ENCODE measurements at regions not wholly inside any gene's neighbourhood (a gene's known extent, or its start where the extent isn't known, plus 50 kb on each side); places are given as distances from the start of the nearest gene placed in this dataset.
"Not testable (repeated sequence)": the region's sequence is repeated elsewhere in the genome, so short reads cannot be mapped to it uniquely, and the experiment has no call there.

DNA sequence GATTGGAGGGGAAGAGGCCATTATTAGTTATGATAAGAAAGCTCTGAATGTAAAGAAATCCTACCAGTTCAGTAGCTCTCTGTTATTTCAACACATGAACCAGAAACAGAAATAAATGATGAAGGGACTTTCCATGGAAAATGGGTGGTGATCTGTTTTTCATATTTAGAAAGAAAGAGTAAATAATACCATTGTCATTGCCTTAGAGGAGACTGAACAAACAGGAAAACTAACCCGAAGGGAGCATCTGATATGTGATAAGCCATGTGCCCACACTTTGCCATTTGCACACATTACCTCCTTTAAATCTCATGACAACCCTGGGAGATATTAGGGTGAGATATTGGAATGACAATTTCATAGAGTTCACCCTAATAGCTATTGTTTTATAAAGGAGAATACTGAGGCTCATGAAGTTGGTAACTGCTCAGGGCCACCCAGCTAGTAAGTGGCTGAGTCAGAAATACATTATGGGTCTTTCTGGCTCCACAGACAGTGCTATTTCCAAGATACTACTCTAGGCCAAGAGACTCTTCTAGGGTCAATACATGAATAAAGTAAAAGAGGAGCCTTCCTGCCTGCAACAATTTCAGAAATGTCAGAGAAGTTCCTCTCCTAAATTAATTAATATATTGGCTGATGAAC, 111.0 kb upstream of the SLIT3 start:
- no peak for DNase-seq

DNA sequence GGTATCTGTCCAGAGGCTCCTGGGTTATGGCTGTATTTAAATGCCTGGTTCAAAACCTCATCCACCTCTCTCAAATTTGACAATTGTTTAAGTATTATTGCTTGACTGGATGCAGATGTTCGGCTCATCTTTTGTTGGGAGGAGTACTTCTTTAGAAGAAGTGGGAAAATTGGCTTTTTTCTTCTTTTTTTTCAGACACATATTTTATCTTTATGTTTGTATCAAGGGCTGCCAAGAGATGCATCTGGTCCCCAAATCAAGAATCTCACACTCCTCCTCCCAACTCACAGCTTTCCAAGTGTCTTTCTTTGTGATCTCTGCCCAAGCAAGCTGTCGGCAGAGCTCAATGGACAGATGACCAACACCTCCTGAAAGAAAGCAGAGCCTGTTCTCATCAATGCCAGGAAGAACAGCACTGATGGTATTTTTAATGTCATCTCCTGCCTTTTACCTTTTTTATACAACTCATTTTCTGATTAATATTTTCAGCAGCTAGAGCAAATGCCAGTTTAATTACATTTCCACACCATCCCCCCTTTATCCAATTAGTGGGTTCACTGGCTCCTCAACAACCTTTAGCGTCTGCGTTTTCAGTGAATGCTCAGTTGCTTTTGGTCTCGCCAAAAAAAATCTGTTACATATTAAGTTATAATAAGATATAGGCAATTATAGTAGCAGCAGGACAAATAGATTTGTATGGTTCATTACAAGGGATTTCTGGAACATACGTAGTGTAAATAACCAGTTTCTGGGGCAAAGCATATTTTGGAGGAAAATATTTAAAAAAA, 110.3 kb upstream of the SLIT3 start:
- no peak for DNase-seq

DNA sequence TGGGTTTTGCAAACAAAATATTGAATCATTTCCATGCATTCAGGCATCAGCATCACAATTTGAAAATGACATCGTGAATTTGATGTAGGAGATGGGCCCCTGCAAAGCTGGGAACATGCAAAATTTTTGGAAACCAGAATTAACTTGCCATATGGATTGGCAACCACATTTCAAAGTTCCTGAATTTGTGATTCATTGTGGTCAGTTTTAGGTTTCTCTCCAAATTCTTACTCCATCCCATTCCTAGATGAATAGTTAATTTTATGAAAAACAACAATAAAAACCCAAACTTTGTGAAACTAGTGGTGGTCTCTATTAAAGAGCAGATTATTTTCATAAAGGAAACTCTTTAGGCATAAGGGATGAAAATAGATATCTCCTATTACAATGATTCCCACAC, 107.8 kb upstream of the SLIT3 start:
- no peak for DNase-seq

GRCh38 chr5:169408171-169408570, 107.2 kb upstream of the SLIT3 start:
- DNase-seq, result no peak

- no peak for DNase-seq
These were observed 103.3 kb upstream of the SLIT3 start for GRCh38 chr5:169404223-169404622.

DNA sequence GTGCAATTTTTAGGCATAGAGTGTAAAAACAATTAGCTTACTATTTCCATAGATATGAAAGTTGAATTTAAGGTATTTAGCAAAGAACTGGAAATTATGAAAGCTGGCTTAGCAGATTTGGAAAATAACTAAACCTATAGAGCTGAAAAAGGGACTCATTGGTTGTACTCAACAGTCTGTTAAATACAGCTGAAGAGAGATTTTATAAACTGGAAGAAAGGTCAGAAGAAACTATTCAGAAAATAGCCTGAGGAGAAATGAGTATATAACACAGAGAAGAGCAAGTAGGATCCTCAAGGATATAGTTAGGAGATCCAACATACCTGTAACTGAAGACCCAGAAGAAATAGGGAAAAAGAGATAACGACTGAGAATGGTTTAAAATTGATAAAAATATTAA, 97.6 kb upstream of the SLIT3 start:
- DNase-seq, result no peak

DNA sequence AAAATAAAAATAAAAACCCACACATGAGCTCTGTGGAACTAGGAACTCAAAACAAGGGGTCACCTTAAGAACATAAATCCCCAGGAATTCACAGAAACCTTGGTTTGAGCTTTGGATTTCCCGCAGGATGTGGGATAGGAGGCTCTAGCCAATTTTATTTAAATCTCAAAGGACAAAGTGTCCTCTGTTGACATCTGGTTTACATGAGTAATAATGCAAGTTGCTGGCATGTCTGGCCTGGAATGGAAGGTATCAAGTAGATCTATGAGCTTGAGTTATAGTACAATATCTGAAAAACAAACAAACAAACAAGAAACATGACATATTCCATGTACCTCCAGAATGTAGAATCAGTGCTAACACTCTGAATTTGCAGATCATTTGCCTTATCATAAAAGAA, 94.2 kb upstream of the SLIT3 start:
- DNase-seq, result no peak

DNA sequence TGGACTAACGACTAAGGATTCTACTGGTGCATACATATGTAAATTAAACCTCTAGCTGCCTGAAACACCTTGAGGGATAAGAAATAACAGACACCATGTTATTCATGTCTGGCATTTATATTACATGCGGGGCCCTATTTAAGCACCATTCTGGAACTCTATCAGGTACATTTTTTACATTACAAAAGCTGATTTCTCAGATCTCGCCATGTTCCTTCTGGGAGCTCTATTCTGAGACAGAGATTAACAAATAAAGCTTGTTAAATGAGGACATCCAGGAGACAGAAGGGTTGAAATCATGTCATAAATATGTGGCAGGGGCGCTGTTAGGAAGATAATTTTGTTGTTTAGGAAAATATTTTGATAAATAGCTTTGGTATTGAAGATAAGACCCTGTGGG, 93.4 kb upstream of the SLIT3 start:
- no peak for DNase-seq

DNA sequence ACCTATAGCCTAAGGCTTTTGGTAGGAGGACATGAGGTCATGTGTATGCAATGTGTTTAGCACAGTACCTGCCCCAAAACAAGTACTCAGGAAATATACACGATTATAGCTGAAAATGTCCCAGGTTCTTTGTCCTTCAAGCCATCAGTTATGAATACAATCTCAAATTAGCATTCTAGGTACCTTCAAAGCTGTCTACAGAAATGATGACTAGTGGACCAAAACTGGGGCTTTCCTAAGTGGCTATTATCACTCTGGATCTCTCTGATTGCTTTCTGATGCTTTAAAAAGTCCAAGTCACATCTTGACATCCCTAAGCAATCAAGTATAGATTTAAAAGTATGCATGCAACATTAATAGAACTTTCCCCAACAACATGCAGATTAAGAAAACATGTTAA, 93.0 kb upstream of the SLIT3 start:
- DNase-seq, result no peak

DNA sequence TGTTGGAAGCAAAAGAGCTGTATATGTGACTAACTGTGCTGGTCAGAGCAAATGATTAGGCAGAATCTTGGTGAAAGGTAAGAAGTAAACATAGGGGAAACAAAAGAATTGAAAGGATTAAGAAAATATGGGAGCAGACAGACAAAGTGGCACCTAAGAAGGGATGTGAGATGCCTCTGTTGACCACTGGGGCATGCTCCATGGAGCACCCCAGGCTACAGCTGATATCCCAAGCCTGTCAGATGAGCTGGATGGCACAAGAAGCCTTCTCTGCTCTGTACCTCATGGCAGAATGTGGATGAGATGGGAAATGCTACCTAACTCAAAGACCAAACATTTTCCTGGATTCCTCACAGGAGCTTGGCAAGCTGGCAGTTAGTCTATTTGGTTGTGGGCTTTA, 89.3 kb upstream of the SLIT3 start:
- no peak for DNase-seq

- DNase-seq, result no peak
These were observed 88.4 kb upstream of the SLIT3 start for GRCh38 chr5:169389318-169389717.

- DNase-seq, result no peak
These were observed 84.7 kb upstream of the SLIT3 start for GRCh38 chr5:169385636-169386035.

- no peak for DNase-seq
These were observed 83.7 kb upstream of the SLIT3 start for GRCh38 chr5:169384661-169385060.

DNA sequence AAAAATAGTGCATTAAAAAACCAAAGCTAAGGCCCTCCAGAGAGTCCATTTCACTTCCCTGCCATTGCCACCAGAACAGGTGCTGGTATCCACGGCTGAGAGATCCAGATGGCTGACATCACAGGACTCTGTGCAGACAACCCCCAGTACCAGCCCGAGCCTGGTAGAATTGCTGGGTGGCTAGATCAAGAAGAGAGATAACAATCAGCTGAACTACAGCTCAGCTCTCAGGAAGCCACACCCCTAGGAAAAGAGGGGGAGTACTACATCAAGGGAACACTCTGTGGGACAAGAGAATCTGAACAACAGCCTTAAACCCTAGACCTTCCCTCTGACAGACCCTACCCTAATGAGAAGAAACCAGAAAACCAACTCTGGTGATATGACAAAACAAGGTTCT, 73.8 kb upstream of the SLIT3 start:
- no peak for DNase-seq

GRCh38 chr5:169374111-169374510, 73.2 kb upstream of the SLIT3 start:
- DNase-seq, result no peak

DNA sequence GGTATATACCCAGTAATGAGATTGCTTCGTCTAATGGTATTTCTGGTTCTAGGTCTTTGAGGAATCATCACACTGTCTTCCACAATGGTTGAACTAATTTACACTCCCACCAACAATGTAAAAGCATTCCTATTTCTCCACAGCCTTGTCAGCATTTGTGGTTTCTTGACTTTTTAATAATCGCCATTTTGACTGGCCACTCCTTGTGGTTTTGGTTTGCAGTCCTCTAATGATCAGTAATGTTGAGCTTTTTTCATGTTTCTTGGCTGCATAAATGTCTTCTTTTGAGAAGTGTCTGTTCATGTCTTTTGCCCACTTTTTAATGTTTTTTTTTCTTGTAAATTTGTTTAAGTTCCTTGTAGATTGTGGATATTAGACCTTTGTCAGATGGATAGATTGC, 70.9 kb upstream of the SLIT3 start:
- not testable (repeated sequence) for DNase-seq

GRCh38 chr5:169369130-169369529, 68.2 kb upstream of the SLIT3 start:
- DNase-seq, result no peak

DNA sequence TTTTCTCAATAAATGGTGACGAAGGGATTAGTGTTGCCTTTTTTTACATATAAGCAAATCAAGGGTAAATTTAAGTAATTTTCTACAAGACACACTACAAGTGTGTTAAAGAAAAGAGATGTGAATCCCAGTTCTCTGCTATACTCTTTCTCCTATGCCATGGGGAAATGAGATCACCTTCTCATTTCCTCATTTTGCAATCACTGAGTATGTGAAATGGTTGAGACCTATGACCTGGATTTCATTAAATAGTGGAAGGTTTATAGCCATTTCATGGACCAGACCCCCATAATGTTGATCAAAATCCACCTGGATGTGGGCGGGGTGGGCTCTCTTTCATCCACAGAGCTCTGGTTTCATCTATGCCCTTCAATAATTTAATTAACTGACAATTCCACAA, 66.9 kb upstream of the SLIT3 start:
- DNase-seq, result no peak

DNA sequence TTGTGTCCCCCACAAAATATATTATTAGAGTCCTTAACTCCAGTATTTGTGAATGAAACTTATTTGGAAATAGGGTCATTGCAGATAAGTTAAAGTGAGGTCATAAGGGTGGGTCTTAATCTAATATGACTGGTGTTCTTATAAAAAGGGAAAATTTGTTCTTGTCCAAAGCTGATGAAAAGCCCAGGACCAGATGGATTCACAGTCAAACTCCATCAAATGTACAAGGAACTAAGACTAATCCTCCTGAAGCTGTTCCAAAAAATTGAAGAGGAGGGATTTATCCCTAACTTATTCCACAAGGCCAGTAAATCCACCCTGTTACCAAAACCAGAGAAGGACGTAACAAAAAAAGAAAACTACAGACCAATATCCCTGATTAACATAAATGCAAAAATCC, 56.4 kb upstream of the SLIT3 start:
- DNase-seq, result no peak

DNA sequence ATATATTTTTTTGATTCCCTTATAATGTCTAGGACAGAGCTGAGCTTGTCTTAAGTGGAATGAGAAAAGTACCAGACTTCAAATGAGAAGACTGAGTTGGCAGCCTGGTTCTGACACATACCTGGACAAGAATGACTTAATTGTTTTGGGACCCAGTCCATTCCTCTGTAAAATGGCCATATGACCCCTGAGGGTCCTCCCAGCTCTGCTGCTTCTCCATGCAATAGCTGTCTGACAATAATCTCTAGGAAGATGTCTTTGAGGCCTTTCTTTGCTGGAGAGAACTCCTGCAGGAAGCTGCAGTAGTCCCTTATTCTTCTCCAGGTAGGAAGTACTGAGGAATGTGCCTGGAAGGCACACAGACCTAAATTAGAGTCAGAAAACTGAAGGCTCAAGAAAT, 55.9 kb upstream of the SLIT3 start:
- no peak for DNase-seq

GRCh38 chr5:169356181-169356580, 55.2 kb upstream of the SLIT3 start:
- no peak for DNase-seq

DNA sequence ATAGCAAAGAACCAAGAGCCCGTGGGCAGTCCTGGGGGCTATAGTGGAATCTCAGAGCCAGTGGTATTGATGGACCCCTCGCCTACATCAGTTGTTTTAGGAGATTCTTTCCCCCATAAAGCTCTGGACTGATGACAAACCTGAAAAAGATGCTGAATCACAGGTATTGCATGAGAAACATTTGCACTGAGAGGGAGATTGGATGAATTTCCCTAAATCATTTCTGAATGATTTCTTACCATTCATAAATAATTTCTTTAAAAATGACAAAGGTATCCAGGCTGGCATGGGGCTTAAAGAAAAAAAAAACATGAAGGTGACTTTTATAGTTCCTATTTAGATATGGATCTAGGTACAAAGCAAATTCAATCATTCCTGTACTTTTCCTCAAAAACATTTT, 54.0 kb upstream of the SLIT3 start:
- no peak for DNase-seq

DNA sequence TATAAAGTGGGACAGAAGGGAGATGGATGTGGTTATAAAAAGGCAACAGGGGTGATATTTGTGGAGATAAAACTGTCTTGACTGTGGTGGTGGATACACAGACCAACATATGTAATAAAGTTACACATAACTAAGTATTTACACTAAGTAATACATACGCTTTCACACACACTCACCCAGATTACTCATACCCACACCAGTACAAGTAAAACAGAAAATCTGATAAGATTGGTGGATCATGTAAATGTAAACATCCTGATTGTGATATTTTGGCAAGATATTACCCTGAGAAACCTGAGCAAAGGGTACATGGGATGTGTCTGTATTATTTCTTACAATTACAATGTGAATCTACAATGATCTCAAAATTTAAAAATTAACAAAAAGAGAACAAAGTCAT, 53.3 kb upstream of the SLIT3 start:
- no peak for DNase-seq

DNA sequence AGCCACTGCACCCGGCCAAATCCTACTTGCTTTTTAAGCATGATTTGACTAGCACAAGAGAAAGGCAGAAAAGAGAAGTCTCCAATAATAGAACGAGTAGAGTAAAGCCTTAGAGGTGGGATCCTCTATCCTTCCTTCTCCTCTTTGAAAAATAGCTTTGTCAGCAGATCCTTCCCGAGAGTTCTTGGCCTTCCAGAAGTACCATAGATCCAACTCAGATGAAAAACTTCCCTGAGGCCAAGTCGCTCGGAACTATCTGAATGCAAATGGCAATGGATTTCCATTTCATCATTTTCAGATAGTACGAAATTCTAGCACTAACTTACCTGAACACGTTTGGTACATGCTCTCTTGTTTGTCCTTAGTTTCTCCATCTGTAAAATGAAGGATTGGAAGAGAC, 52.0 kb upstream of the SLIT3 start:
- no peak for DNase-seq

DNA sequence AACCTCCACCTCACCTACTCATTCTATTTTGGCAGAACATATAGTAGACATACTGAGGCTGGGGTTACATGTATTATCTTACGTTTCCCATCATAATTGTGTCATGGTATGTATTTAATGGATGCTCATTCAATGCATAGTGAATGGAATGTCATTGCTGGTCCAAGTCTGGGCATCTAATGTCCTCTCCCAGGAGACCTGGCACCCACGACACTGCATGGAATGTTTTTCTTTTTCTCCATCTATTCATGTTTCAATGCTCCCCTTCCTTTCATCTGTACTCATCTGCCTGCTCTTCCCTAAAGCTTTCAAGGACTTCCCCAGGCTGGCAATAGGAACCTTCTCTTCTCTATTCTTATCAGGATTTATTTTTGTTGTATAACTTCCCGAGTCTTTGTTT, 50.8 kb upstream of the SLIT3 start:
- no peak for DNase-seq

Data from amniotic stem cell (primary cell).